Stimulated activated CD8-positive, alpha-beta memory T cell treated with anti-CD3 and anti-CD28 coated beads, Interleukin-4, amount 100 ng/mL, for 4 hours (primary cell): ENCODE measurements at regions not wholly inside any gene's neighbourhood (a gene's known extent, or its start where the extent isn't known, plus 50 kb on each side); places are given as distances from the start of the nearest gene placed in this dataset.
"Not testable (repeated sequence)": the region's sequence is repeated elsewhere in the genome, so short reads cannot be mapped to it uniquely, and the experiment has no call there.

Source experiments
- DNase-seq, 2 donors: peaks; one replicate each; pipeline ENCODE4 v3.0.0-alpha.2; 2020; ENCODE audit warnings: low read depth in 2 of 2, low spot score in 1 of 2

- DNase-seq: no peak
These were observed 106.6 kb upstream of the BTN3A2 start for GRCh38 chr6:26258212-26258977.

GRCh38 chr6:26260110-26260637 is 104.8 kb upstream of the BTN3A2 start:
- no peak for DNase-seq

- no peak for DNase-seq
These were observed 104.1 kb upstream of the BTN3A2 start for GRCh38 chr6:26260725-26261490.

- DNase-seq: no peak
These were observed 100.5 kb upstream of the BTN3A2 start for GRCh38 chr6:26264547-26264946.

- no peak for DNase-seq
These were observed 97.9 kb upstream of the BTN3A2 start for GRCh38 chr6:26267083-26267589.

- no peak for DNase-seq
These were observed 96.2 kb upstream of the BTN3A2 start for GRCh38 chr6:26268659-26269402.

- no peak for DNase-seq
These were observed 95.2 kb upstream of the BTN3A2 start for GRCh38 chr6:26269531-26270485.

- no peak for DNase-seq
These were observed 94.5 kb upstream of the BTN3A2 start for GRCh38 chr6:26270486-26270861.

- peak; percentile 47 to 63 for DNase-seq
These were observed 93.9 kb upstream of the BTN3A2 start for GRCh38 chr6:26270903-26271667.

- no peak for DNase-seq
These were observed 93.4 kb upstream of the BTN3A2 start for GRCh38 chr6:26271668-26272024.

GRCh38 chr6:26272171-26272637 is 92.8 kb upstream of the BTN3A2 start:
- no peak for DNase-seq

- no peak for DNase-seq
These were observed 91.1 kb upstream of the BTN3A2 start for GRCh38 chr6:26273673-26274588.

GRCh38 chr6:26275663-26276062 is 89.3 kb upstream of the BTN3A2 start:
- no peak for DNase-seq

- DNase-seq: no peak
These were observed 88.0 kb upstream of the BTN3A2 start for GRCh38 chr6:26276841-26277648.

GRCh38 chr6:26278536-26278935 is 86.5 kb upstream of the BTN3A2 start:
- DNase-seq: no peak

- not testable (repeated sequence) for DNase-seq
These were observed 85.6 kb upstream of the BTN3A2 start for GRCh38 chr6:26279371-26279770.

GRCh38 chr6:26280407-26280806 is 84.6 kb upstream of the BTN3A2 start:
- DNase-seq: no peak
